LNCaP clone FGC (cell line): ENCODE measurements at regions not wholly inside any gene's neighbourhood (a gene's known extent, or its start where the extent isn't known, plus 50 kb on each side); places are given as distances from the start of the nearest gene placed in this dataset.
"Not testable (repeated sequence)": the region's sequence is repeated elsewhere in the genome, so short reads cannot be mapped to it uniquely, and the experiment has no call there.

Experiments used
- DNase-seq: peaks from one replicate; pipeline ENCODE4 v3.0.0-alpha.2; 2011; ENCODE audit warnings: low read depth
- H3K4me3 ChIP-seq: 2 replicates; pipeline ENCODE4 v1.5.1; 2011; ENCODE audit warnings: mild to moderate bottlenecking, low read depth, low read length, control low read depth
- CTCF ChIP-seq: IDR thresholded peaks from 2 replicates; pipeline ENCODE4 v1.5.1; 2012; ENCODE audit warnings: mild to moderate bottlenecking; ENCODE audit not compliant: control insufficient read depth, insufficient read depth; ENCODE audit errors: extremely low read depth

- no peak overlapping the region for H3K4me3 ChIP-seq
- DNase-seq = no peak
- TF ChIP-seq CTCF = no peak
Measured at GRCh38 chr1:199020904-199021303, 382.1 kb downstream of the PTPRC start.

DNA sequence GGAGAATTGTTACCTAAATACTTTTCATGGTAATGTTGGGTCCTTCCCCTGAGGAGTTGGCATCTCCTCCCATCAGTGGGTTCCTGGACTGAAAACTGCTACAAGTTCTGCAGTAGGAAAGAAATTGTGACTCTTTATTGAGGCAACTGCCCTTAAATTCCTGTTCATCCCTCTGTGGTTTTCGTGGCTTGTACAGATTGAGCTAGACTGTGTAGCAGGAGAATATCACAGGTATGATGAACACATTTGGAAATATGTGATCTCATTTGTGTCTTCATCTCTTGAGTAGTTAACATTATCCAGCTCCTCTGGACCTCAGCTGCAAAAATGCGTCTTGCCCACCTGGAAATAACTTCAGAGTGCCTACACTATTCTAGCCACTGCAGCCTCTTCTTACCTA lies 390.6 kb downstream of the PTPRC start:
- DNase-seq = no peak
- no peak for TF ChIP-seq CTCF
- H3K4me3 ChIP-seq = no peak overlapping the region

DNA sequence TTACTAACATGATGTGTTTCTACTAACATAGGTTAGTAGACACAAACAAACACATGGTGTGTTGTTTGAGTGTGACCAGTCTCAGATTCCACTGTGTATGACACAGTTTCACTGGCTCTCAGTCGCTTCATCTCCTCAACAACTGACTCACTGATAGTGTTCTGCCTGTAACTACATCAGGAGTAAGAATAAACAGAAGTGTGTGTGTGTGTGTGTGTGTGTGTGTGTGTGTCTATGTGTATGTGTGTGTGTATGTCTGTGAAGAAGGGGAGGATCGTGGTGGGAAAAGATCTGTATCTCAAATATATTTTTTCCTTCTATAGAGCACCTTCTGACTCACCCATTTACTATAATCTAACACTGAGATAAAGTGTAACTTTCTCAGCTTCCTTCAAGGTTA lies 391.0 kb downstream of the PTPRC start:
- DNase-seq = no peak
- no peak overlapping the region for H3K4me3 ChIP-seq
- TF ChIP-seq CTCF = no peak

DNA sequence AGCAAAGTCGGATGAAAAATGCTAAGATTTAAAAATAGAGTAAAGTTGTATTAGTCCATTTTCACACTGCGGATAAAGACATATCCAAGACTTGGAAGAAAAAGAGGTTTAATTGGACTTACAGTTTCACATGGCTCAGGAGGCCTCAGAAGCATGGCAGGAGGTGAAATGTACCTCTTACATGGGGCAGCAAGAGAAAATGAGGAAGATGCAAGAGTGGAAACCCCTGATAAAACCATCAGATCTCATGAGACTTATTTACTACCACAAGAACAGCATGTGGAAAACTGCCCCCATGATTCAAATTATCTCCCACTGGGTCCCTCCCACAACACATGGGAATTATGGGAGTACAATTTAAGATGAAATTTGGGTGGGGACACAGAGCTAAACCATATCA lies 391.7 kb downstream of the PTPRC start:
- not testable (repeated sequence) for DNase-seq, H3K4me3 ChIP-seq

GRCh38 chr1:199031170-199031569 lies 392.3 kb downstream of the PTPRC start:
- H3K4me3 ChIP-seq, DNase-seq: not testable (repeated sequence)

- H3K4me3 ChIP-seq, DNase-seq: not testable (repeated sequence)
Measured at GRCh38 chr1:199032479-199032878, 393.6 kb downstream of the PTPRC start.

DNA sequence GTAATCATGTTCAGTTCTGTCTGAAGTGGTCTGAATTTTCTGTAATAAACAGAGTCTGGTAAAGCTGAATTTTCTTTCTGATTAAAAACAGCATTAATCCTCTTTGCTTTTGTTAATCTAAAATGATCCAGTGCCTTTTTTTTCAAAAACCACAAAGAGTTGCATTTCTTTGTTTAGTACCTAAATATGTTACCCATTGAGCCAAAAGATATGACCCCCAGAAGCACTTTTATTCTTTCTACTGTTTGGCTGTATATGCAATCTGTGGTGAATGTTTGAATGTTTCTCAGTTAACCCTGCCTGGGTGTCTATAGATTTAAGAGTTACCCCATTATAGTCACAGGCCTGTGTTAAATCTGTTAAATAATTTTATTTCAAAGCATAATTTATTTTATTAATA lies 394.8 kb downstream of the PTPRC start:
- DNase-seq = no peak
- no peak overlapping the region for H3K4me3 ChIP-seq
- TF ChIP-seq CTCF = no peak

GRCh38 chr1:199038156-199038555 lies 399.3 kb downstream of the PTPRC start:
- no peak for DNase-seq
- H3K4me3 ChIP-seq = no peak overlapping the region
- TF ChIP-seq CTCF = no peak
